GM21390 (cell line): ENCODE measurements at regions not wholly inside any gene's neighbourhood (a gene's known extent, or its start where the extent isn't known, plus 50 kb on each side); places are given as distances from the start of the nearest gene placed in this dataset.

Experiments
- ATAC-seq: cut with Tn5 transposase; IDR thresholded peaks from one replicate; pipeline ENCODE4 v1.9.1; 2021; ENCODE audit not compliant: unreplicated experiment

DNA sequence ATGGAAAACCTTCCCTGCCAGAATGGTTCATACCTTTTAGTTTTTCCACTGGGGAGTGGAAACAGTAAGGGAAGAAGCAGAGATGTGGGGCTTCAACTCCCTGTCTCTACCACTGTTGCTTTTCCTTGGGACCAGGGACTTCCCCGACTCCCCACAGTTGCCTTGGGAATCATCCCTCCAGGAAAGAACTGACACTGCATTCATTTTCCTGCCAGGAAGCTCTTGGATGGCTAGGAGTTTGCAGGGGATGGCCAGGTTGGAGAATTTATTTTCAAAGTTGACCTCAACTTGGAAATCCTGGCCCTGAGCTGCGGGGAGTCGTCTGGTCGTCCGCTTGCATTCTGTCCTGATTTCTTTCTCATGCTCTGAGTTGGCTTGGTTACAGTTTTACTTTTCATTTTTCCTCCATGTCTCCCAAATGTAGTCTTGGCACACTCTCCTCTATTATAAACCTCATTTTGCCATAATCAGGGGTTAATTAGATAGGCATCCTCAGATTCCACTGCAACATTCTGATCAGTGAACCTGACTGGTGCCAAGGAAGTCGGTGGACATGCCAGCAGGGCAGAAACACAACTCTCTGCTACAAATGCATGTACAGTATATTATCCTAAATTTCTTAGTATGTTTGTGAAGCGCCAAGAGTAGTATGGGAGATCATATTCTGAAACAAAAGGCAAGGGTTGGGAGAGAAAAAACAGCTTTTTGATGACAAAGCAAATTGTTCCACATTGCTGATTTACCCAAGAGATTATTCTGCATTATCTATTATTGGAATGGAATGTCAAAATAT, 220.5 kb upstream of the XYLT1 start:
- ATAC-seq: no peak

DNA sequence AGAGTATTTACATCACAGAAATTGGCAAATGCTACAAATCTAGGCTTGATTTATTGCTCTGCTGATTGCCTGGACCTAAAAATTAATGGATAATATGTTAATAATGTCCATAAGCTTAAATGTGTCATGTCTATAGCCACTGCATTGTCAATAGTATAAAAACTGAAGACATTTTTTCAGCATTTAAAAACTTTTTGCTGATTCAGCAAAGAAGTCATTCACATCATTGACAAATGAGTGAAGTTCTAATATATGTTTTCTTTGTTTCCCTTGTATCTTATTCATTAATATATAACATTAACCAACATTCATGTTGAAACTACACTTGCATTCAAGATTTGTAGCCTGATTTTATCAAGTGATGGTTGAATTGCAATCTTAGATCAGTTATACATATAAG, 214.7 kb upstream of the XYLT1 start:
- no peak for ATAC-seq

DNA sequence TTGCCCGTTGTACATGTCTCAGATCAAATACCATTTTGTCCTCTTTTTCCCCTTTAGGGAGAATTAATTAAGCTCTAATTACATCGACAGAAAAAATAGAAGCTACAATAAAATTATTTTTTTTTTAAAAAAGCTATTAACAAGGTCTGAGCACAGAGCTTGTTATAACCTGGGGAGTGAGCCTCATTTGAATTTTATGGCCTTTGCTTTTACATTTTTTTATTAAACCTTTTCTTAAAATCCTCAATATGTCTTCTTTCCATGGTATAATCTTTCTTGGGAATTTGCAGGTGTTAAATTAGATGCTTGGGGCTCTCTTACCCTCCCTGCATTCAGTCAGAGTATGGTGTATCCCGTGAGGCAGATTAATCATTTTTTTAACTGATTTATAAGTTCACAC, 212.5 kb upstream of the XYLT1 start:
- no peak for ATAC-seq

DNA sequence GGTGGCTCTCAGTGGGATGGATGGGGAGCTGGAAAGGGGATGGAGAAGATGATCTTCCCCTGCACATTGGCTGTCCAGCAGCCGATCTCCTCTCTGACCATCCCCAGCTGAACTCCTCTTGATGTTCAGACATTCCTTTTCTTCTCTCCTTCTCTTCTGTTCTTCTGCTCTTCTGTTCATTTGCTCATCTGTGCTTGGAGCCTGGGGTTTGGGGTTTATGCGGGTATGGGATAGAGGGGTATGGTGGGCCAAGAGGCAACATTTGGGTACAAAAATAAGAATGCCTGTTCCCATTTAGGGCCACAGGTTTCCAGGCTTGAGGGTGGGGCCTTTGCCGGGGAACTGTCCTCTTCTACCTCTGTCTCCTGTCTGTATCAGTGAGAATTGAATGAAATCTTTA, 205.4 kb upstream of the XYLT1 start:
- no peak for ATAC-seq

DNA sequence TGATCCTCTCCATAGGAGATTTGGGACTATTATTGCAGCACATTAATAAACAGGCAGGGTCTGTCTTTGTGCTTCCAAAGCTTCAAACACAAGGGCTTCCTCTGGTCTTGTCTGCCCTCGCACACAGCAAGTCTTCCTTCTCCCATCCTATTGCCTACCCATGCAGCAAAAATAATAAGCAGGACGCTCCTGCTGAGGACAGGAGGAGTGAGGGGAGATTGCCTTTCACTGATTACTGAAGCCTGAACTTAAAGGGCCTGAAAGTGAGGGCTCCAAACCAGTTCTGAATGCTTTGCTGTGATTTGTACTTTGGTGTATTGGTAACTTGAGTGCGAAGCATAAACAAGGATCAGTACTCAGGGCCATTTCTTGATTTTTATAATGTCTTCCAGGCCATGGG, 197.6 kb upstream of the XYLT1 start:
- no peak for ATAC-seq

DNA sequence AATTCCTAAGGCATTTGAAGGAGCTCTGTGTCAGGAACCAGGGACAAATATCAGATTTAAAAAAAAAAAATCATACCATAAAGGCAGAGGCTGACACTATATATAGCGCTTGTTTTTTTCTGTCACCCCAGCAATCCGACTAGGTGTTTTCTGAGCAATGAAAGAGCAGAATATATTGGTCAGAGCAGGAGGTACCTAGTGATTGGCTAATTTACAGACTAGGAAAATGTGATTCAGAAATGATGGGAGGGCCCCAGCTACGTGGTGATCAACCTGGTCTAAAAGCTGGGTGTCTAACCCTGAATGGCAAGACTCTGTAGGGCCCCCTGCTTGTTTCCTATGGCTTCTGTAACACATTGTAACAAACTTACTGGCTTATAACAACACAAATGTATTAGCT, 195.5 kb upstream of the XYLT1 start:
- ATAC-seq: no peak

DNA sequence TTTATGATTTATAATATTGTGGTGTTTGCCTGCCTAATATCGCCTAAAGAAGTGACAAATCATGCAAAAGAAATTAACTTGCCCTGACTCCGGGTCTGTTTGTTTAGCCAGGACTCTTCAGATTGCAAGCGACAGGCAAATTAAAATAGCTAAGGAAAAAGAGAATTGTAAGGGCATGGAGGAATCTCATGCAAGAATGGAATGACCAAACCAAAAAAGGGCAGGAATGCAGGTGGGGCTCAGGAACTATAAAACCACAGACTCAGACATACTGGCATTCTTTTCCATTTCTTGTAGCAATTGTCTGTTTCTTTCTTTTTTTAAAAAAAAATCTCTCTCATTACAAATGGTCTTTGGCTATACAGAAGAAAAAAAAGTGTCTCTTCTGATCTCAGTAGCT, 188.1 kb upstream of the XYLT1 start:
- no peak for ATAC-seq

DNA sequence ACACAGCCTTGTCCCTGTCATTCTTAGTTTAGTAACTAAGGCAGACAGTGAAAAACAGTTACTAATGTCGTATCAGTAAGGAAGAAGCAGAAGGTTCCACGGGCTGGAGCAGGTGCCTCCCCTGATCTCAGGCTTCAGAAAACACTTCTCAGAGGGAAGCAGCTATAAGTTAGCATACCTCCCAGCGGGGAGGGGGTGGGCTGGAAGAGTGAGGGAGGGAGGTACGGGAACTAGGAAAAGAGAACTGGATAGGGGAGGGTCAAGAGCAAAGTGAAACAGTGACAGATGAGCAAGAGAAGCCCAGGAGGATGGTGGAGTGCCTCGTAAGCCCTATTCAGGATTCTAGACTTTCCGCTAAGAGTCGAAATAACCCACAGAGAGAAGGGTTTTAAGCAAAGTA, 186.3 kb upstream of the XYLT1 start:
- ATAC-seq: no peak

DNA sequence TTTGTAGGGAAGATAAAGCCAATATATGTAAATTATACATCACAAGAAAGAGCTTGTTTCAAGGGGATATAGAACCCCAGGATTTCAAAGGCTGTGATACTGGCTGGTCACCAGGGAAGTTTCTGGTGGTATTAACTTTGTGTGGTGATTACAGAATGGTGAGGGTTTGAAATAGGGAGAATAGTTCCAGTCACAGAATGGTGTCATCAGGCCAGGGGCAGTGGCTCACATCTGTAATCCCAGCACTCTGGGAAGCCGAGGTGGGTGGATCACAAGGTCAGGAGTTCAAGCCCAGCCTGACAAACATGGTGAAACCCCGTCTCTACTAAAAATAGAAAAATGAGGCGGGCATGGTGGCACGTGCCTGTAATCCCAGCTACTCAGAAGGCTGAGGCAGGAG, 183.8 kb upstream of the XYLT1 start:
- ATAC-seq: no peak

DNA sequence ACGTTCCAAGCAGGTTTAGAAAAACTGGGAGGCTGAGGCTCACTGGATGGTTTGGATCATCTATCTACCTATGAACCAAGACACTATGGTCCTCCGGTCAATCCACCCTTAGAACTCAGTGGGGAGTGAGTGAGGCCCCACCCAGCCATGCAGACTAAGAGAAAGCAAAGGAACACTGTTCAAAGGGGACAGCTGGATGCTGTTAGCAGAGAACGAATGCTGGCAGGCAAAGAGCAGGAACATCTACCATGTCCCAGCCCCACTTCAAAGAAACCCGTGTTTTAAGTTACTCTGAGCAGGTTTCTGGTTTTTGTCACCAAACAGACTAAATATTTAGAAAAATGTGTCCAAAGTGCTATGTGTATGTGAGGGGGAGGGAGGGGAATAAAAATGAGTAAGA, 183.4 kb upstream of the XYLT1 start:
- no peak for ATAC-seq

DNA sequence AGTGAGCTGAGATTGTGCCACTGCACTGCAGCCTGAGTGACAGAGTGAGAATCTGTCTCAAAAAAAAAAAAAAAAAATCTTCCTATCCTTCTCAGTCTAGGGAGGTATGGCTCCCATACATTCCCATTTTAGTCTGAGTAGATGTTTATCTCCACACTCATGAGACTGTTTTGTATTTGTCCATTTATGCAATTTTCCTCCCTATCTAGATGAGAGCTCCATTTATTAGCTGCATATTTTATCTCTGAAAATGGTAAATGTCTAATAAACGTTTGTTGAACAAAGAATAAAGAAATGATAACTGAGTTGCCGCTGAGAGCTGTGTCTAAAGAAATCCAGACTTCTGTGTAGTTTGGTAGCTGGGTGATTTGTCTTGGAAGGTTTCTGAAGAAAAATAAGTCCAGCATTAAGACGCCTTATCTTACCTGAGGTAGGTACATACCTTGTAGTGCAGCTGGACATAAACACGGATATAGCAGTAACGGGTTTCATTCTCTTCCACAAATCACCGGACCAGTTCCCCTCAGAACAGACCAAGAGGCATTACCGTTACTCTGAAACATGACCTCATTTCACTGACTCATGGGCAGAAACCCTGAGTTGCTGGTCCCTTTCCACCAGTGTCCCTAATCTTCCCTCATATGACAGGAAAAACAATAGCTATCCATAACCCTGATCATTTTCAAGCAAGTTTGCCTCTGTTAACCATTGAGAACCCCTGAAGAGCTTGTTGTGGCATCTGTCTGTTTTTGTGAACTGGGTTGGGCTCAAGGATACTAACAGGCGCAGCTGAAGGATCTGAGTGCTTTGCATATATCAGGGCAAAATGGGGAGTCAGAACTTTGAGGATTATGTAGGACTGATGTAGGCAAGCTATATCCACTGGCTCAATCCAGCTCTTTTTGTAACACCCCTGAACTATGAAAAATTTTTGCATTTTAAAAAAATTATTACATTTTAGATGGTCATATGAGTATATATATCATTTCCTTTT, 177.4 kb upstream of the XYLT1 start:
- ATAC-seq: no peak

DNA sequence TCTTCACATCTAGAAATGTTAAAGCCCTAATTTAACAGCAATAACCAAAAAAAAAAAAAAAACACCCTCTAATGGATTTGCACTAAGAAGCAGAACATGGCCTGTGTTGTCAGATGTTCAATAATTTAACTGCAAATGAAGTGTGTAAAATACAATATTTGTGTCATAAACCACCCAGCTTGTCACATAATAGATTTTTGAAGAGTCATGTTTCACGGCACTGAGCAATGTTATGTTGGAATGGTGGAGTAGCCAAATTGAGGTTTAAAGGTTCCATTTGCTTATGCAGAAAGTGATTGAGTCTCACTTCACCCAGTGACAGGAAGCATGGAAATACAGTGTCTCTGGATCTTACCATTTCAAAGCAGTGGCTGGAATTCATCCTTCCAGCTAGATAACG, 173.2 kb upstream of the XYLT1 start:
- no peak for ATAC-seq

DNA sequence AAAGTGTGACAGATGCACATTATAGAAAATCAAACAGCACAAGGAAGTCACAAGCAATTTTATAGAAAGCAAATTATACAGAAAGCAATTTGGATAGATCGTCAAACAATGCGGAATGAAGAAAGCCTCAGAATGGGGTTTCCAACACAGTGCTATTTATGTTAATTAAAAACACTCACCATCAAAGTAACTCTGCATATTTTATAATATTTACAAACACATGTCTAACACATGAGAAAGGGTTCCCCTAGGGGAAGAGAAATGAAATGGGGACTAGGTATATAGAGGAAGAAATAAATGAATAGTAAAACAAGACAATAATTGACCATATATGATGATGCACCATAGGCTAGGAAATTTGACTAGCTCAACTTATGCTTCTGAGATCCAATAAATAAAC, 171.2 kb upstream of the XYLT1 start:
- no peak for ATAC-seq

DNA sequence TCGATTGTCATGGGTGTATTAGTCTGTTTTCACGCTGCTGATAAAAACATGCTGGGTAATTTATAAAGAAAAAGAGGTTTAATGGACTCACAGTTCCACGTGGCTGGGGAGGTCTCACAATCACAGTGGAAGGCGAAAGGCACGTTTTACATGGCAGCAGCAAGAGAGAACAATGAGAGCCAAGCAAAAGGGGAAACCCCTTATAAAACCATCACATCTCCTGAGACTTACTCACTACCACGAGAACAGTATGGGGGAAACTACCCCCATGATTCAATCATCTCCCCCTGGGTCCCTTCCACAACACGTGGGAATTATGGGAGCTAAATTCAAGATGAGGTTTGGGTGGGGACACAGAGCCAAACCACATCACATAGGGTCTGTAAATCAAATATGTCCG, 167.4 kb upstream of the XYLT1 start:
- no peak for ATAC-seq

DNA sequence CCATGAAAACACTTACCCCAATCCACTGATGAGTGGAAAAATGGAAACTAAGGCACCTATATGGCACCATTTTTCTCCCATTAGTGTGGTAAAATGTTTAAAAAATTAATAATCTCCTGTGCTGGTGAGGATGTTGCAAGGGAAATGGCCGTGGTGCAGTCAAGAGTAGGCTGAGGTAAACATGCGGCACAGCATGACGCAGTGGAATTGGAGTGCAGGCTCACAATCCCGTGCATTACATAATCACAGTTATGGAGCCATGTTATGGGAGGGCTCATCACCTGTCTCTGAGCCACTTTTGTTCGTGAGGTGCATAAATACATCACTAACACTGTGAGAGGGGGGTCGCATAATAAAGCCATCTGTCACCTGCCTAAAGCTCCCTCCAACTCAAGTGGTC, 164.4 kb upstream of the XYLT1 start:
- ATAC-seq: no peak

DNA sequence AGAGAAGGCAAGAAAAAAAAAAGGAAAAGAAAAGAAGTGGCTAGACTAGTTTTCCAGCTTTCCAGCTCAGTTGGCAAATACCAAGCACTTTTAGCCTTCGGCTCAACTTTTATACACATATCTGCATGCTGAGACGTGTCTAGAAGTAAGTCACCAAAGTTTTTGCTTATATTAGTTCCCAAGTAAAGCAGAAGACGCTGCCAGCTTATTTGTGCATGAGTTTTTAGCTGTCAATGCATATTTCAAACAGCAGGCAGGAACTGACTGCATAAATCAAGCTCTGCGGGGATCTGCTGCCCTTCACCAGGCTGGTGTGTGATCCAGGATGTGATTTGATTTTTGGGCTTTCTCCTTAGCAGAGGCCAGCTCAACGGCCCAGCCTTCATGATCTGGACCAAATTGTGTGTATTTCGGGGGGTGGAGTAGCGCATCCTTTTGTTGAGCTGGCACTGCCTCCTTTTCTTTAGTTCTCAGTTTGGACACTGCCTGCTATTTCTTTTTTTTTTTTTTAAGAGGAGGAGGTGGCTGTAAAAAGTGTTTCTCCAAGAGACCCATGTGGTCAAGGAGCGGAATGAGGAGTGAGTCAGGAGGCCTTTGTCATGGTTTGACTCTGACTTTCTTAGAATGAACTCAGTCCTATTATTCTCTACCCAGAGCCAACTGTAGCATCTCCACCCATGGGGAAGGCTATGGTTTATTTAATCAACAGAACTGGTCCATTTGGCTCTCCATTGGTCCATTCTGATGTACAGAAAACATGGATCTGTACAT, 162.6 kb upstream of the XYLT1 start:
- ATAC-seq: no peak

DNA sequence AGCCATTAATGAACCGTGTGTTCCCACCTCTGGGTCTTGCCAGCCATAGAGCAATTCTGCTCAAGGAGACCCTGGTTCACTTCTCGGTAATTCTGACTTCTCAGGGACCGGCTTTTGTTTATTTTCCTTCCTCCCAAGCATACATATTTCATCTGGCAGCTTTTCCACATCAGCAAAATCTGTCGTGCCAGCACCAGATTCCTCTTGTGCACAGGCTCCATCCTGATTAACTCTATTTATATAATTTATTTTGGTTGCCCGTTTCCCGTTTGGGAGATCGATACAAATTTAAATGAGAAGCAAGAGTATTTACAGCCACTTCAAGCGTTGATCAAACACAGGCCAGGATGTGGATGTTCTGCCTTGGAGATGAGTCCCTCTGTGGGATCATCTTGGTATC, 161.9 kb upstream of the XYLT1 start:
- ATAC-seq: no peak

DNA sequence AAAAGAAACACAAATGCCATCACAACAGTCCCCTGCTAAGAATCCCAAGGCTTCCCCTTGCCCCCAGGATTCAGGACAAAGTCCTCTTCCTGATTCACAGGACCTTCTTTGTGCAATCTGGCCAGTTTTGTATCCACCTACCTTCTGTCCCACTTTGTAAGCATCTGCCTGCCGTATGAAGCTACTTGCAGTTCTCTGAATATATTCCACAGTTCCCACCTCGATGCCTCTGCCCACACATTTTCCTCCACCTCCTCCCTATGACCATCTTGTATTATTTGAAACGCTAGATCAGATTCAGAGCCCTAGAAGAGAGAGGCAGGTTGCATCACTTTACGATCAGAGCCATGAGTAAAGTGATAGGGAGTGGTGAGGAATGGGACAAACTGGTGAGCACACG, 159.2 kb upstream of the XYLT1 start:
- no peak for ATAC-seq

DNA sequence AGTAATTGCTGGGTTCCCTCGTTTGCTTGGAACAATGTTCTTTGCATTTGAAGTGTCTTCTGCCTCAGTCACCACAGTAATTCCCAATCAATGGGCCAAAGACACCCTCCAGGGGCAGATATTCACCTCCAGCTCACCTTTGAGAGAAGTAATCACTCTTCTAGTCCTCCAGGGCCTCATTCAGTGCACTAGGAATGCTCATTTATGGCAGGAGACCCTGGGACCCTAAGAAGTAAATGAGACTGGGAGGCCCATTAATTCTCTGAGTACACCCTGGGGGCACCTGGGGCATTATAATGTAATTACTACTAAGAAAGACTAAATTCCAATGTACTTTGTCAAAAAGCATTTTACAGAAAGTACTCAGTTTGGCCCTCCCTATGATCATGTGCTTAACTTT, 158.2 kb upstream of the XYLT1 start:
- ATAC-seq: no peak

DNA sequence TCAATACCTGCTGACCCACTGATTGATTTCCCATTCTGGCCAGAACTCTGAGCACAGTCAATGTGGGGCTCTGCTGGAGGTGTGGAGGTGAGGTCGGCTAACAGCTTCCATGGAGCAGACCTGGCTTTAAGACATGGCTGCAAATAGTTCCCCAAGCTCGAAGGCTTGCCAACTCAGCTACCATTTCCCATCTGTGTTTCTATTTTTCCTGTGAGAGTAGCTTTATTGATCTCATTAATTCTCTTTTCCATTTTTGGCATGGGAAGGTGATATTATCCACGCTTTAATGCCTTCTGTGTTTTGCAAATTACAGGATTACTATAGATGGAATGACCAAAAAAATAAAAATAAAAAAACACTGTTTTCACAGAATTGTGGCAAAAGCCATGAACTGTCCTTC, 151.6 kb upstream of the XYLT1 start:
- no peak for ATAC-seq

DNA sequence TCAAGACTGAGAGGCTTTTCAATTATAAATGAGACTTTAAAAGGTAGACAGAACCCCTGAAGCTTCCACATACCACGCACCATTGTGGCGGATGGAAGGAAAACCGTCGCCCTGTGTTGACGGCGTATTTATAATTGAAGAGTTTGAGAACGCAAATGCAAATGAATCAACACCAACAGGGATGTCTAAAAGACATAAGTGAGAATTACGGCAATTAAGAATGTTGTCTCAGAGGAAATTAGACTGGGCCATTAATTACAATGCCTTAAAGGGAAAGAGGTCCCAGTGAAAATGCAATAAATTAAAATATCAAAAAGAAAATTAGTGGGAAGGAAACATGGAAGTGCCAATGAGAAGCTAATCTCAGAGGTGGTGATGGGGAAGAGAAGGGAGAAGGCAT, 148.5 kb upstream of the XYLT1 start:
- ATAC-seq: no peak
